ENCODE measurements at regions not wholly inside any gene's neighbourhood (a gene's known extent, or its start where the extent isn't known, plus 50 kb on each side); places are given as distances from the start of the nearest gene placed in this dataset.

GRCh38 chr6:84916704-84917103, 152.3 kb upstream of the TBX18 start:
- POLR2A ChIA-PET = no interaction called here
- CTCF ChIA-PET = no interaction called here

GRCh38 chr6:84912472-84913322, 148.3 kb upstream of the TBX18 start:
- no peak overlapping the region for H3K4me3 ChIP-seq (ENCODE audit: low read depth, low read length)
- H3K27me3 ChIP-seq (ENCODE audit: control insufficient read depth, insufficient read depth, low read length) = no peaks in the 10 kb centered on the region
- ChIA-PET CTCF (no interaction called here), POLR2A (no interaction called here)
- no peak for DNase-seq (ENCODE audit: low read depth)
- TF ChIP-seq CTCF (IDR thresholded peaks at IDR 0.05; ENCODE audit: insufficient read depth, low read depth, low read length) = no peak
- no peaks in the 10 kb centered on the region for H3K36me3 ChIP-seq (ENCODE audit: control insufficient read depth, insufficient read depth, low read length)

More at GRCh38 chr6:84916704-84917103, 152.3 kb upstream of the TBX18 start:
- no peak for DNase-seq (ENCODE audit: low read depth)
- Histone ChIP-seq H3K27me3 (ENCODE audit: control insufficient read depth, insufficient read depth, low read length) (no peaks in the 10 kb centered on the region), H3K36me3 (ENCODE audit: control insufficient read depth, insufficient read depth, low read length) (no peaks in the 10 kb centered on the region), H3K4me3 (ENCODE audit: low read depth, low read length) (no peak overlapping the region)
- TF ChIP-seq CTCF (IDR thresholded peaks at IDR 0.05; ENCODE audit: insufficient read depth, low read depth, low read length) = no peak

GRCh38 chr6:84910906-84911607, 146.7 kb upstream of the TBX18 start:
- POLR2A ChIA-PET = no interaction called here
- Histone ChIP-seq H3K4me3 (ENCODE audit: low read depth, low read length) (no peak overlapping the region), H3K36me3 (ENCODE audit: control insufficient read depth, insufficient read depth, low read length) (no peaks in the 10 kb centered on the region), H3K27me3 (ENCODE audit: control insufficient read depth, insufficient read depth, low read length) (no peaks in the 10 kb centered on the region)
- CTCF ChIA-PET = no interaction called here
- no peak for DNase-seq (ENCODE audit: low read depth)
- no peak for TF ChIP-seq CTCF (IDR thresholded peaks at IDR 0.05; ENCODE audit: insufficient read depth, low read depth, low read length)

- Histone ChIP-seq H3K4me3 (ENCODE audit: low read depth, low read length) (no peak overlapping the region), H3K27me3 (ENCODE audit: control insufficient read depth, insufficient read depth, low read length) (no peaks in the 10 kb centered on the region), H3K36me3 (ENCODE audit: control insufficient read depth, insufficient read depth, low read length) (no peaks in the 10 kb centered on the region)
- DNase-seq (ENCODE audit: low read depth) = no peak
- ChIA-PET CTCF (no interaction called here), POLR2A (no interaction called here)
- no peak for TF ChIP-seq CTCF (IDR thresholded peaks at IDR 0.05; ENCODE audit: insufficient read depth, low read depth, low read length)
Measured at GRCh38 chr6:84908304-84908904, 144.0 kb upstream of the TBX18 start.

- Histone ChIP-seq H3K4me3 (ENCODE audit: low read depth, low read length) (no peak overlapping the region), H3K36me3 (ENCODE audit: control insufficient read depth, insufficient read depth, low read length) (no peaks in the 10 kb centered on the region), H3K27me3 (ENCODE audit: control insufficient read depth, insufficient read depth, low read length) (no peaks in the 10 kb centered on the region)
- TF ChIP-seq CTCF (IDR thresholded peaks at IDR 0.05; ENCODE audit: insufficient read depth, low read depth, low read length) = no peak
- ChIA-PET POLR2A (no interaction called here), CTCF (no interaction called here)
- no peak for DNase-seq (ENCODE audit: low read depth)
Measured at GRCh38 chr6:84906514-84906913, 142.1 kb upstream of the TBX18 start.

Measured in BJ (cell line).